Stimulated activated CD8-positive, alpha-beta memory T cell treated with anti-CD3 and anti-CD28 coated beads, Interleukin-12 subunit alpha, Interleukin-12 subunit beta, amount 100 ng/mL, for 24 hours (primary cell): ENCODE measurements at regions not wholly inside any gene's neighbourhood (a gene's known extent, or its start where the extent isn't known, plus 50 kb on each side); places are given as distances from the start of the nearest gene placed in this dataset.
"Not testable (repeated sequence)": the region's sequence is repeated elsewhere in the genome, so short reads cannot be mapped to it uniquely, and the experiment has no call there.

ENCODE experiments used
- DNase-seq: peaks from one replicate; pipeline ENCODE4 v3.0.0-alpha.2; 2020; ENCODE audit errors: extremely low read depth

DNA sequence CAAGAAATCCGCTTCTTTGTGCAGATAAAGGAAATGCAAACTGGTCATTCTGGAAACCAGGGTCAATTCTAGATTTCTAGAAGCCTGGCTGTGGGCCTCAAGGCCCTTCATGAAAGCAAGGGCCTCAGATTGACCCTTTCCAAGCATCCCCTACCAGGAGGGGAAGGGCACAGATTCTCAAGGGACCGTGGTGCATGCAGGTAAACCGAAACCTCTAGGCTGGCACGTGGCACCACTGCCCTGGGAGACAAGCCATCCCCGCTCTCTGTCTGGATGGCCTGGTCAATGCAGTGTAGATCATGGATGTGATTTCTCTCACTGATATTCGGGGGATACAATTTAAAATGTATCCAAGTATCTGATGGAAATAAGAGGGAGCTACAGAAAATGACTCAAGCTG is 69.4 kb downstream of the TOMM20 start:
- DNase-seq = no peak

DNA sequence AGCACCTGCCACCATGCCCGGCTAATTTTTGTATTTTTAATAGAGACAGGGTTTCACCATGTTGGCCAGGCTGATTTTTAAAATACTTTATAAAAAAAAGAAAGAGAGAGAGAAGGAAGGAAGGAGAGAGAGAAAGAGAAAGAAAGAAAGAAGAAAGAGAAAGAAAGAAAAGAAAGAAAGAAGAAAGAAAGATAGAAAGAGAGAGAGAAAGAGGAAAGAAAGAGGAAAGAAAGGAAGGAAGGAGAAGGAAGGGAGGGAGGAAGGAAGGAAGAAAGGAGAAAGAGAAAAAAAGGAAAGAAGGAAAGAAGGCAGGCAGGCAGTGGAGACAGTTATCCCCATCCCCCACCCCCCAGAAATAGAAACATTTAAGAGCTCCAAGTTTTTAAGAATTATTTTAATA is 69.9 kb downstream of the TOMM20 start:
- no peak for DNase-seq

DNA sequence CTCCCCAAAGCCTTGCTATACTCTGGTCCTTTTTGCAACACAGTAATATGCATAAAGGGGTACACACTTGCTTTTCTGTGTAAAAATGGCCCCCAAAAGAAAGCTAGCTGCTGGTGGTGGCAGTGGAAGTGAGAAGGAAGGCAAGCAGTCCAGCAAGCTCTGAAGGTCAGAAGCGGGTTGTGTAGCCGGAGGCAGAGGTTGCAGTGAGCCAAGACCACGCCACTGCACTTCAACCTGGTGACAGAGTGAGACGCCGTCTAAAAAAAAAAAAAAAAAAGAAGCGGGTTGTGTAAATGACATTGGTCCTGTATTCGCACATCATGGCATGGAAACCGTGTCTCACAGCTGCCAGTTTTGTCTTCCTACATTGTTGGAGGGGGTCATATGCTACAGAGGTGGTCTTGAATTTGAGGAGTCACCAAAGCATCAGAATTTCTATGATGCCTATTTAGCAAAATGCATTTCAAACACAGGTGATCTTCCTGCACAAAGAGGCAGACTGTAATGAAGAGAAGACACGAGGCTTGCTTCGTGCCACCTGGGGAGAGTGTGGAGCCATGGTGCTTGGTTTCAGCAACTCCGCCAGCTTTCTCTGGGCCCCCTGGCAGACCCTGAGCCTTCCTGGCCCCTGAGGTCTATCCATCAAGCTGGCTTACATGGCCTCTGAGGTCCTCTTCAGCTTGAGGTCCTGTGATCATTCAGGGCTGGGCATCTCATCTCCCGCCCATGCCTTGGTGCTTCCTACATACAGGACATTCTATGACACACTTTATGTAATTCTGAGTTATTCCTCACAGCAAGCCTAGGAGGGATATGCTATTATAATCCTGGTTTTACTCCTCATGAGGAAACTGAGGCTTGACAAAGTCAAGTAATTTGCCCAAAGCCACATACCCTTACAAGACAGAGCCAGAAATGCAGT is 71.0 kb downstream of the TOMM20 start:
- no peak for DNase-seq

DNA sequence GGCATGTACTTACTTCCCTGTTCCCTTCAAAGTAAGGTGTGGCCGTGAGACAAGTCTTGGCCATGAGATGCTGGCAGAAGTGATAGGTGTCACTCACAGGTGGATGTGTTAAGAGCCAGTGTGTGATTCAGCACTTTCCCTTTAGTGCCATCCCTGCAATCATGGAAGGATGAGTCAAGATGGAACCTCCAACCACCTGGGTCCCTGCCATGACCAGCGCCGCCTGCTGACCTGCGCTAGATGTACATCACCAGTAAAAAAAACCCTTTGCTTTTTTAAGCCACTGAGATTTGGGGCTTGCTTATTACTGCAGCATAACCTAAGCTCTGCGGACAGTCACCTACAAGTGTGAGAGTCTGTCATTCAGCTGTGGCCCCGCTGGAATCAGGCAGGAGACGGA is 71.7 kb downstream of the TOMM20 start:
- no peak for DNase-seq

DNA sequence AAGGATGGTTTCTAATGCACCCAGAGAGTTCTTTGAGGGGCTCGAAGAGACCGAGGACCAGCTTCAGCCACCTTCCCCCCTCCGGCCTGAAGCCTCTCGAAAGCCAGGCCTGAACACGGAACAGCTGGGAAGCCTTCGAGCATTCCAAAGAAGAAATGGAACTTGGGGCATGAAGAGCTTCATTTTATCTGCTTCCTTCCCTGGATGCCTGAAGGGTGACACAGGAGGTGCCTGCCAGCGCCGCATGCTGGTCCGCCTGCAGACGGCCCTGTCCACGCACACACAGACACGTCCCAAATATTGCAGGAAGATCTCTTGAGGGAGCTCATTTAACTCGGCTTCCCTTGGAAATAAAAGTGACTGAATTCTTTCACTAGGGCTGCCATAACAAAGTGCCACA is 73.7 kb downstream of the TOMM20 start:
- no peak for DNase-seq

DNA sequence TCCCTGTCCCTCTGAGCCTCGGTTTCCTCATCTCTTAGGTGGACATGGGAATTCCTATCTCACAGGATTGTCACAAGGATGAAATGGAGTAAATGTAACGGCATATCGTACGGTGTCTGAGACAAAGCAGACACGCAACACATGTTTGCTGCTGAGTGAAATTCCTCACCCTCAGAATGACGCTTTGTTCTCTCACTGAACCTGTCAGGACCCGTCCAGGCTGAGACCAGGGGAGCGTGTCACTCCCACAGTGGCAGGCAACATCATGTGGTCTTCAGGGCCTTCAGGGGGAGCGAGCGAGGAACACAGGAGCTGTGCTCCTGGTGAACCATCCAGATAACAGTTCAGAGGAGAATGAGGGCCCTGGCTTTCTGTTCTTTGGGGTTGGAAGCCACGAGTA is 74.2 kb downstream of the TOMM20 start:
- DNase-seq = no peak

DNA sequence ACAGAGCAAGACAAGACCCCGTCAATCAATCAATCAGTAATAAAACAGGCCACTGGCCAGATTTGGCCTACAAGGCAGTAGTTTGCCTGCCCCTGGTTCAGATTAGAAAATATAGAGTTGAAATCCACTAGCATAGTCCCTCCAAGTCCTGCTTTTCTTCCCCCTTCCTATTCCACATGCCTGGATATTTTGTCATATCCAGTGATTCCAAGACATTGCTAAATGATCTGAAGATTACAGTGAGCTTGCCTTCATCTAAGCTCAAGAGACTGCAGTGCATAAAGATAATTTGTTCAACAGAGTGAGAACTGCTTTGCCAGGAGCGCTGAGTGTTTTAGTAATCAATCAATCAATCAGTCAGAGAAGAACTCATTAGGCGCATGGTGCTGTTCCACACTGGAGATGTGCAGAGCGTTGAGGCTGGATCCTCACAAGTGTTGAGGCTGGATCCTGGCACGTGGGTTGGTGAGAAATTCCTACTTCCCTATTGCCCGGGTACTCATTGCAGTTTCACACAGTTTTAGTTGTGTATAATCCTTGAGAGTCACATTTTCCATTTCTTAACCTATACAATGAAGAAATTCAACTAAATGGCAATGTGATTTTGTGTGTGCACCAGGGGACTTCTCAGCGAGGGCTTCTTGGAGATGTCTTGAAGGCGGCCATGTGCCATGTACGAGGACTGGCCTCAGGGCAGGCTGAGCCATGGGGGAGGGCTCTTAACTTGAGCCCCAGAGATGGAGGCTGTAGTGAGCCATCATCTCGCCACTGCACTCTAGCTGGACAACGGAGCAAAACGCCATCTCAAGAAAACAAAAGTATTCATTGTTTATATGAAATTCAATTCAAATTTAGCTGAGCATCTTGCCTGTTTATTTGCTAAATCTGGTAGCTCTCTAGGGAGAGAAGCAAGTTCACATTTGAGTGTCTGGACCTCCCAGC is 76.3 kb downstream of the TOMM20 start:
- no peak for DNase-seq

DNA sequence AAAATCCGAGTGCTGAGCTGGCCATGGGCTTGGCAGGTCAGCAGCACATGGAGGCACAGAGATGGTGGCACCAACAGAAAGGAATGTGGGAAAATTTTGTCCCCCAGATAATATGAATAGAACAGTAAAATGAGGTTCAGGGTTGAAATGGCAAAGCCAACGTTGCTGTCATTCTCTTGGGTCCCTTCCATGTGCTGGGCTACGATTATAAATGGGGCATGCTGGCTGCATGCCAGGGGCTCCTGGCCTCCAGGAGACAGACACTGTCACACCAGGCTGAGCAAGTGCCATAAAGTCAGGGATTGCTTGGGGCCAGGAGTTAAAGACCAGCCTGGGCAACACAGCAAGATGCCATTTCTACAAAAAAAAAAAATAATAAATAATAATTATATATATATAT is 77.1 kb downstream of the TOMM20 start:
- DNase-seq = no peak

DNA sequence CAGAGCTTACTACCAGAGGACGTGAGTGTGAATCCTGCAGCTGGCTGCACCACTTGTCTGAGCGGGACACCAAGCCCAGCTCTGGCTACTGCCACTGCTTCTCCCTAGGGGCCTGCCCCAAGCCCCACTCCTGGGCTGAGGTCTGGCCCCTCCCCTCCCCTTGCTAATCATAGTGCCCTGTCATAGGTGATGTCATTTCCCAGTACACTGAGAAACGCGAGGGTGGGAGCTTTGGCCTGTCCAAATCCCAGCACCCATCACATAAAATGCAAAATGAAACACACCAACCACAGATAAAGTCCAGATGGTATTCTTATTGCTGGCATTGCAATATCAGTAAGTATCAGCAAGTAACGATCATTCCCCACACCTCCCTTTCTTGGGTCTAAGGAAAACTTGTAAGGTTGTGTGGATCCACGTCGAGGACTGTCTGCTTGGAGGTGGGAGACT is 77.7 kb downstream of the TOMM20 start:
- DNase-seq = no peak

DNA sequence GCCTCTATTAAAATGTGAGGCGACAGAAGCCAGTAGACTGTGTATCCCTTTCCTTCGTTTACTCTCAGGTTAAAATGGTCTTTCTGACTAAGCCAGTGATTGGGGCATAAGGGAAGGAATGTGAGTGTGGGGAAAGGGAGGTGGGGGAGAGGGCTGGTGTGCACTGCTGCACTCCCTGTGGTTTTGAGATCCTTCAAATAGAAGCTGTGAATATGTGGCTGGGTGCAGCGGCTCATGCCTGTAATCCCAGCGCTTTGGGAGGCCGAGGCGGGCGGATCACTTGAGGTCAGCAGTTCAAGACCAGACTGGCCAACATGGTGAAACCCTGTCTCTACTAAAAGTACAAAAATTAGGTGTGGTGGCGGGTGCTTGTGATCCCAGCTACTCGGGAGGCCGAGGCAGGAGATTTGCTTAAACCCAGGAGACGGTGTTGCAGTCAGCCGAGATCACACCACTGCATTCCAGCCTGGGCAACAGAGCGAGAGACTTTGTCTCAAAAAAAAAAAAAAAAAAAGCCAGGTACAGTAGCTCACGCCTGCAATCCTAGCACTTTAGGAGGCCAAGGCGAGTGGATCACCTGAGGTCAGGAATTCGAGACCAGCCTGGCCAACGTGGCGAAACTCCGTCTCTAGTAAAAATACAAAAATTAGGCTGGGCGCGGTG is 78.8 kb downstream of the TOMM20 start:
- not testable (repeated sequence) for DNase-seq

DNA sequence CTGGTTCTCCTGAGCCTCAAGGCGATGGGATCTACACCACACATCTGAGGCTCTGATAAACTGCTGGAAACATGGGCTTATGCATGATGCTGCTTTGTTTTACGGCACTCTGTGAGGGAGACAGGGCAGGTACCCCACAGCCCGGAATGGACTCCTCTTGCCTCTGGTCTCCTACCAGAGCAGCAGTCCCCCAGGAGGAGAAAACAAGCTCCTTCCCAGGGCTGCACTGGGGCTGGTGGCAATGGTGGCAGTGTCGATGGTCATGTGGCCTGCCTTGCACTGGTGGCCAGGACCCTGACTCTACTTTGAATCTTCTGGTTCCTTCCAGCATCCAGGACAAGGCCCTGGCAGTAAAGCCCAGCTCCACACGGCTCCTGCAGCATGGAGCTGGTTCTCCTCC is 79.4 kb downstream of the TOMM20 start:
- no peak for DNase-seq

DNA sequence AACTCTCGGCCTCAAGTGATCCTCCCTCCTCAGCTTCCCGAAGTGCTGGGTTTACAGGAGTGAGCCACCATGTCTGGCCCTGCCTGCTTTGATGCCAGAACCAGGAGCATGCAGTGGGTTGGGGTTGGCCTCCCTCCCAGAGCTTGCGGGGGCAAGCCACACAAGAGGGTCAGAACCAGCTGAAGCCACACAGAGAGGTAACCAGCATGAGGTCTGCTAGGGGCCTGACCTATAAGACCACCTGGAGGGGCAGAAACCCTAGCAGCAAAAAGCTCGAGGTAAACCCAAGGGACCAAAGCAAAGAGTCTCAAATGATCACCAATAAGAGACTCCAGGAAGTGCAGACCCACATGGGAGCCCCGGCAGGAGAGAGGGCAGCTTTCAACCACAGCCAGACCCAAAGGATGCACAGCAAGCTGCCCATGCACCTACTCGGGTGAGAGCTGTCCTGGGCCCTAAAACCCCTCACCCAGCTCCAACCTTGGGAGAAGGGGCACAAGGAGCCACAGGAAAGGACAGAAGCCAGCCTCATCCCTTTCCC is 81.2 kb downstream of the TOMM20 start:
- DNase-seq = no peak

DNA sequence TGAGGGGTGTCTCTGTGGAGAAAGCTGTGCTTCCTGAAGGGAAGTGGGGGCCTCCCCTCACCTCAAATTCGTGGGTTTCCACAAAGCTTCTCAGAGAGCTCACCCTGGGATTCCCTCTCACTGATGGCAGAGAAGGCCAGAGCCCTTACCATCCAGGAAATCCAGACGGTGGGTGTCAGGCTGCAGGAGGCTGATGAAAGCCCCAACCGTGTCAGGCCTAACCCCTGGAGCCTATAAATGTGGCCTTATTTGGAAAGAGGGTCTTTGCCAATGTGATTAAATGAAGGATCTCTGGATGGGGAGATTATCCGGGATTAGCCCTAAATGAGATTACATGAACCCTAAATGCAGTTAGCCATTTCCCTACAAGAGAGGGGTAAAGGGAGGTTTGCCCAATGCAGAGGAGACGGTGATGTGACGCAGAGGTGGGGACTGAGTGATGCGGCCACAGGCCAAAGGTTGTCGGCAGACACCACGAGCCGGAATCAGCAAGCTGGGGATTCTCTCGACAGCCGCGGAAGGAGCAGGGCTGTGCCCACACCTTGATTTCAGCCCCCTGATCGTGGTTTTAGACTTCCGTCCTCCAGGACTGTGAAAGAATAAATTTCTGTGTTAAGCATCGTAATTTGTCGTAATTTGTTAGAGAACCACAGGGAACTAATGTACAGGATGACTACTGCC is 82.6 kb downstream of the TOMM20 start:
- no peak for DNase-seq

DNA sequence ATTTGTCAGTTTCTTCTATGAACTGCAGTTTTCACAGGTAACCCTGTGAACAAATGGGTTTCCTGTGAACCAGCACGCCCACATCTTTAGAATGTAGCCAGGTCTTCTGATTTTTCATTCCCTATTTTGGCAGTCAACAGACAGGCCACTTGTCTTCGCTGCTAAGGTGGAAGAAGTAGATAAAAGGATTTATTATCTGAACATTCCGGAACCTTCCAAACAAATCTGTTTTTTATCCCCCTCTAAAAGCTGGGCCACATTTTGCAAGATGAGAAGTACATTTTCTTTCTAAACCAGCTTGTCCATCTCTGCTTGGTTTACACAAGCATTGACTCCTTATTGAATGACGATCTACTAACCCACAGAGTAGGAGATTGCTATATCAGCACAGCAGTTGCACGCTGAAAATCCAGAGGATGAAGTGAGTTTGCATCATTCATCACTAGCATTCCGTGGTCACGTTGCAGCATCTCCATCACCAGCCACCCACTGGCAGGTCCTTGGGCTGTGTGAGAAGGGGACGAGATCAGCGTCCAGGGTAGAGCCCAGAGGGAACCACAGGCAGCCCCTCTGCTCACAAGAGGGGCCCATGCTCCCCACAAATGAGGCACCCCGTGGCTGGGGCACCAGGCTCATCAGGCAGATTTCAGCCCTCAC is 83.5 kb downstream of the TOMM20 start:
- no peak for DNase-seq

DNA sequence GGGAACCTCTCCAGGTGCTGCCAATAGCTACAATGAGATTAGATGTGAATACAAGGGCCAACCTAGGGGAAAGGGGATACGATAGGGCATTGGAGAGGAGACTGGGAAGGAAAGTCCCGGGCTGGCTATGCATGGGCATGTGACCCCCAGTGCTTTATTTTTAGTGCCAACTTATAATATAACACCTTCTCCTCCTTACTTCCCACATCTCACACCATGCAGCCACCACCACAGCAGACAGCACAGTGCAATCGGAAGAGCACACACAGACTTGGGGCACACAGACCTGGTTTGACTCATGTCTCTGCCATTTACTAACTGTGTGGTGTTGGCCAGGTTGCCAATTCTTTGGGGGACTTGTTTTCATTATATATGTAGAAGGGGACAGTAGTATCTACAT is 85.4 kb downstream of the TOMM20 start:
- no peak for DNase-seq

DNA sequence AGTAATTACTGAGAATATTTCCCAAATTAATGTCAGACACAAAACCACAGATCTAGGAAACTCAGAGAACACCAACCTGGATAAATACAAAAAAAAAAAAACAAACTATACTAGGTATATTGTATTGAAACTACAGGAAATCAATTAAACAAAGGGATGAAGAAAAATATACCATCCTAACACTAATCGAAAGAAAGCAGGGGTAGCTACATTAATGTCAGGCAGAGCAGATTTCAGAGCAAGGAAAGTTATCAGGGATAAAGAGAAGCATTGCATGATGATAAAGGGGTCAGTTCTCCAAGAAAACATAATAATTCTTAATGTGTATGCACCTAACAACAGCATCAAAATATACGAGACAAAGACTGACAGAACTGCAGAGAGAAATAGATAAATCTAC is 89.9 kb downstream of the TOMM20 start:
- no peak for DNase-seq

DNA sequence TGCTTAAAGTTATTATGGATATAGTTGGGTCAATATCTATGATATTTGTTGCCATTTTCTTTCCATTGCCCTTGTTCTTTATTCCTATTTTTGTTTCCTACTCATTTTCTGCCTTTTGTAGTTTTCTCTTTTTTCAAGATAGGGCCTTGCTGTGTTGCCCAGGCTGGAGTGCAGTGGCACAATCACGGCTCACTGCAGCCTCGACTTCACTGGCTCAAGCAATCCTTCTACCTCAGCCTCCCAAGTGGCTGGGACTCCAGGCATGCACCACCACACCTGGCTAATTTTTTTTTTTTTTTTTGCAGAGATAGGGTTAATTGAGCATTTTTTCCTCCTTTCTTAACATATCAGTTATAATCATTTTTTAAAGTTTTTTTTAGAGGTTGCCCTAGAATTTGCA is 92.7 kb downstream of the TOMM20 start:
- DNase-seq = no peak

DNA sequence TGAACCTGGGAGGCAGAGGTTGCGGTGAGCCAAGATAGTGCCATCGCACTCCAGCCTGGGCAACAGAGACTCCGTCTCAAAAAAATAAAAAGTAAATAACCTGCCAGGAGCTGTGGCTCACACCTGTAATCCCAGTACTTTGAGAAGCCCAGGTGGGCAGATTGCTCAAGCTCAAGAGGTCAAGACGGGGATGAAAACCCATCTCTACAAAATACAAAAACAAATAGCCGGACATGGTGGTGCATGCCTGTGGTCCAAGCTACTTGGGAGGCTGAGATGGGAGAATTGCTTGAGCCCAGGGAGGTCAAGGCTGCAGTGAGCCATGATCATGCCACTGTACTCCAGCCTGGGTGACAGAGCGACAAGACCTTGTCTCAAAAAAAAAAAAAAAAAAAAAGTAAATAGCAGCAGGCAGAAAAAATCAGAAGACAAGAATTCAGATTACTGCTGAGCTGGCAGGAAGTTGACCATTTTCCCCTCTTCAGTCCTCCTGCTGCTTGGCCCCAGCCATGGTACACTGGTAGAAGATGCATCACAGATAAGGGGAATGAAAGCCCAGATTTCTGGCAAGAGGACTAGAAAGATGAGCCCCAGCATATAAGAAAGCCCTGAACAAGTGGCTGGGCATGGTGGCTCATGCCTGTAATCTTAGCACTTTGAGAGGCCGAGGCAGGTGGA is 97.6 kb downstream of the TOMM20 start:
- DNase-seq = no peak

DNA sequence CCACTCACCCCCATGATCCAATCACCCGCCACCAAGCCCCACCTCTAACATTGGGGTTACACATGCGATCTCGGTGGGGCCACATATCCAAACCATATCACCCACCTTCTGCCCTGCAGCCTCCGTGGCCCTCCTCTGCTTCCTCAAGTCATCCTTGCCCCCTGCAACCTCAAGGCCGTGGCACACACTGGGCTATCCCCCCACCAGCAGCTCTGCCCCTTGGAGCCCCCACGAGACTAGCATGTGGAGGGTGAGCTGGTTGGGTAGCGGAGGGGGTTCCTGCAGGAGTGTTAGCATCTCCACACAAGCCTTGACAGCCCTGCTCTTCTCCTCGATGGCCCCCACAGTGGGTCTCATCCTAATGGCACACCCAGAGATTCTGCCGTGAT is 100.8 kb downstream of the TOMM20 start:
- no peak for DNase-seq
